Embryonic facial prominence (tissue), 1 donor: ENCODE measurements at regions not wholly inside any gene's neighbourhood (a gene's known extent, or its start where the extent isn't known, plus 50 kb on each side); places are given as distances from the start of the nearest gene placed in this dataset.

Experiments used
- DNase-seq: peaks from one replicate; pipeline ENCODE4 v3.0.0-alpha.2; 2016; ENCODE audit errors: extremely low spot score

DNA sequence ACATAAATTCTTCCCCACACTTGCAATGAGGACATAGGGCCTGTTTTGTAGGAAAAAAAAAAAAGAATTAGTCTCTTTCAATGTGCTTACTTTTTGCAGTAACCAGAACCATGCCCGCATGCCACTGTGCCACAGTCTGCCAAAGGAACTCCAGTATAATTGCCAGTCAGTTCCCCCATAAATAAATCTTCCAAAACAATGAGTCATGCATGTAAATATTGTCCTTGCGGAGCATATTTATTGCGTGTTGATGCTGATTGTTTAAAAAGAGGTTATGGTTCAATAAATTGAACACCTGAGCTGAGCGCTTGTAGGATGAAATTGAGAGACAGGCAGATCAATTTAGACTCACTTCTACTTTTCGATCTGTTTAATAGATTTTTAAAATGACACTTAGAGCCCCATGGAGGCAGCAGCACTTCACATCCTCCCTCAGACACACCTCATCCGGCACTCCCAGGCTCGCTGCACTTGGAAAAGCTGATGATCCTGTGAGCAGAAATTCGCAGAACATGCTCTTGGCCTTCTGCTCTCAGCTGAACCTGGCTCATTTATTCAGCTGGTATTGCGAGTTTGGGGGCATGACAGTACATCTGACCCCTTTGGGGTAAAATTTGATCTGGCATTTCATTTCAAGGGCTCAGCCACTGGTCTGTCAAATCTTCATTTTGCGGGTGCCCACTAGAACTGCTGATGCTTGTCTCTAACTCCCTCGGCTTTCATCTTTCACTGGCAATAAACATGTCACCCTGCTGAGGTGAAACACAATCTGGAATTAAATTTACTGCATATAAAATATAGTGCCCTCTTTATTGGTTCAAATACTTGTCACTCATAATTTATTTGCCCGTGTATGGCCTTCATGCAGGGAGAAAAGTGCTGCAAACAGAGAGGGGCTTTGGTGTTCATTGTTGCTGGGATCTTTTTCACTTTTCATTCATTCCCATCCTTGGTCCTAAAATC is 371.1 kb upstream of the POU3F2 start:
- no peak for DNase-seq

DNA sequence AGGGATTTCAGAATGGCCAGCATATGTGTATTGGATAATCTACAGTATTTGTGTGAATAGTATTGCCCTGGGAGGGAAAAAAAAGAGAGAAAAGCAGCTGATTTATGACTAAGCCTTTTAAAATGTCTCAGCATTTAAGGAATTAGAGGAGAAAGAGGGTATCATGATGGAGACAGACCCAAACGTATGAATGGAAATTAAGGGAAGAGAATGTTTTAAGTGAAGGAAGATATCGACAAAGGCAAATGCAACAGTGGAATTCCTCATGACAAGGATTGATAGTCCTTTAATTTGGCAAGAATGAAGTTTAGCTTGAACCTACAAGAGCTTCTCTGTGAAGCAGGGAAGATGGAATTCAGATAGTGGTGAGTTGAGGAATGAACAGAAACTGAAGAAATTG is 367.3 kb upstream of the POU3F2 start:
- DNase-seq: no peak

DNA sequence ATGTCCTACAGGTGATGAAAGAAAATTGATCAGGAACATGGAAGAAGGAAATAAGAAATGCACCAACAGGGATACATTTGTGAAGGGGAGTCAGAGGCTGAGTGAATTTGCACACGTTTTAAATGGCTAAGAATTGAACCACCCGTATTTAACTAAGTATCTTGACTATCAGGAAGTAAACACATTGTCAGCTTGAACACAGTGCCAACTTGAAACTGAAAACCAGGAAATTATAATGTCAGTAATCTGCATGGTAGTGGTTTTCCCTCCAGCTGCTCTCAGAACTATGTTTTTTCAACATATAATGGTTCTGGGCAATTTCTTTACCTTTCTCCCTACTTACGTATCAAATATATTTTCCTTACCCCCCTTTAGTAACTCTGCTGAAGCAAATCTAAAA is 366.5 kb upstream of the POU3F2 start:
- no peak for DNase-seq

DNA sequence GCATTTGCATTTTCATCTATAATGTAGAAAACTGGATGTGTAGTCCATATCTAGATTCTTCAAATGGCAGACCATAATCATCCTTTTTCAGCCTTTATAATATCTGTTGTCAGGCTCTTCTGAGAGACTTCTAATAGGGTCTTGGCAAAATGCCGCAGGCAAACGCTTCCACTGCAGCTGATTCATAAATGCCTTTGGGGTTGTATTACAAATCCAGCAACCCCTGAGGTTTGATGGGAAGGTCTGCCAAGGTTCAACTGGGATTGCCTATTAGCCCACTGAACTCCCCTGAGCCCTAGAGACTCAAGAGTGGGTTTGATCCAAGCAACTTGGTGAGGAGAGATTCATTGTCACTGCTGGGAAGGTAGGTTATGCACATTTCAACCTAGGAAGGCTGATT is 365.2 kb upstream of the POU3F2 start:
- DNase-seq: no peak

DNA sequence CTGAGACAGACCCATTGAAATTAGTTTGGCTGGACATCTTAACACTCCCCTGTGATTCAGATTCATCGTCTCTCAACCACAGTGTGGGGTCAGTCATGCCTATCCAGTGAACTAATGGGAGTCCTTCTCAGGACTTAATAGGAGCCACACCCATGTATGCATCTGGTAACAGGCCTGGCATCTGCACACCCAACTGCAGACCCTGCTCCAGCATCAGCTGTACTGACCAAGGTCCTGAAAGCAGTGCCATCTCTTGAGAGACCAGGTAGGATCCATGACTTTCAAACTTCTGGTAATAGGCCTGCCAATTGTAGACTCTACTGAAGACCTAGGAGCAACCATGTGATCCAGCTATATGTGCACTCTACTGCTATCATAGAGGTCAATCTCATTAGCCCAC is 363.6 kb upstream of the POU3F2 start:
- DNase-seq: no peak

DNA sequence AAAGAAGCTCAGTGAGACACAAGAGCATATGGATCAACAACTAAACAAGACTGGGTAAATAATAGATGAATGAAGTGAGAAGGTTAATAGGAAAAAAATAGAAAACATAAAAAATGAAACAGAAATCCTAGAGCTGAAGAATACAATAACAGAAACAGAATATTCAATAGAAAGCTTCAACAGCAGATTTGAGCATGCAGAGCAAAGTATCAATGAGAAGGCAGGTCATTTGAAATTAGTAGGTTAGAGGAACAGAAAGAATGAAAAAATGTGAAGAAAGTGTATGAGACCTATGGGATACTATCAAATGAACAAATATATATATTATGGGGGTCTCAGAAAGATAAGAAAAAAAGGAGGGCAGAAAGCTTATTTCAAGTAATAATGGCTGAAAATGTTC is 362.9 kb upstream of the POU3F2 start:
- DNase-seq: no peak

DNA sequence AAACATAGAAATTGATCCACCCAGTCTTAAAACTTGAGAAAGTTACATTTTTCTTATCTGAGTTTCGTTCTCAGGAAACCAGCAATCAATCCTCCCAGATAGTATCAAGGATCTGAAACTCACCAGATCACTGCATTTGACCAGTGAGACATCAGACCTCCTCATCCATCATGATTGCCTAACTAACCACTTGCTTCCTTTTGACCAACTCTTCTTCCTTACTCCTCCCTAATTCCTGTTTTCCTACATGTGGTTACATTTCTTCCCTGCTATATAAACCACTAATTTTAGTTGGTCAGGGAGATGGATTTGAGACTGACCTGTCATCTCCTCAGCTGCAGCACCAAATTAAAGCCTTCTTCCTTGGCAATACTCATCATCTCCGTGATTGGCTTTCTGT is 357.1 kb upstream of the POU3F2 start:
- DNase-seq: no peak

DNA sequence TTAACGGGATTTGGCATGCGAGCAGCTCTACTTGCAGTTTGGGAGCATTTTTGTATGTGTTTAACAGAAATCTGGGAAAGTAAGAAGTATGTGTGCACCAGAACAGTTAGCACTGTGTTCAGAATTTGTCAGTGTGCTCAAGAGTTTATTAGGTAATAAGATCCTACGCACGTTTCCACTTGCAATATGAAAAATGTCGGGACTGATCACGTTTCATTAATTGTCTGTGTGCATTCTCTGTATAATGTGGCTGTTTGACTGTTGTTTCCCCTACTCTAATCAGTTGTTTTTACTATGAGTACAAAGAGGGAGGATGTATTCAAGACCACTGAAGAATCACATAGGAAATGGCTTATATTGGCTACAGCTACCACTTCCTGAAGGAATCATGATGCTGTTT is 349.7 kb upstream of the POU3F2 start:
- DNase-seq: no peak

DNA sequence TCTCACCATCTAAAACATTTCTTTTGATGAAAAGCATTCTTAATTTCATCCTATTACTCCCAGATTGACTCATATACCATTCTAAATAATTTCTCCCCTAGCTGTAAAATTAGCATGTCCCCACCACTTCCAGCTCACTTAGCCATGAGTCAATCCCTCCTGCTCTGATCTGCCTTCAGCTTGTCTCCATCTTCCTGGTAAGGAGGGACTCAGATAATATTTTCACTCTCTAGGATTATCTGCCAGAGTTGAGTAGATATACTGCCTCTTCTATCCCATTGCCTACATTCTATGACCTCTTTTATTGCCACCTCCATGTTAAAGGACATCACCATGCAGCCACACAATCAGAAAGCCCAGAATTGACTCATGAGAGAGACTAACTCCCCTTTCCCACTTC is 348.8 kb upstream of the POU3F2 start:
- no peak for DNase-seq

DNA sequence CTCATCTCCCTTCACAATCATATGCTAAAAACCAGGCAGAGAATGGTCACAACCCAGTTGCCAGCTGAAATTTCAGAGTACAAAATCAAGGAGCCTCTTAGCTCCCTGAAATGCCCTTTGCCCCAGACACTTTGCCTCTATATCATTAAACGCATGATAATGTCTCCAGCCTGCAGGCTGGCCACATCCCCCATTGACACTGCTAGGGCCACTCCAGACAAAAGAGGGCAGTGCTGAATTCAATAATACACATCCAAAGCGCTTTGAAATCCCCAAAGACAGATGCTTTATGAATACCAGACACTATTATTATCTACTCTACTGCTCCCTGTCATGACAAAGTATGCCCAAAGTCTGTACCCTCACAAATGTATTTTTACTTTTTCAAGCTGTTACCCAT is 348.3 kb upstream of the POU3F2 start:
- DNase-seq: no peak

DNA sequence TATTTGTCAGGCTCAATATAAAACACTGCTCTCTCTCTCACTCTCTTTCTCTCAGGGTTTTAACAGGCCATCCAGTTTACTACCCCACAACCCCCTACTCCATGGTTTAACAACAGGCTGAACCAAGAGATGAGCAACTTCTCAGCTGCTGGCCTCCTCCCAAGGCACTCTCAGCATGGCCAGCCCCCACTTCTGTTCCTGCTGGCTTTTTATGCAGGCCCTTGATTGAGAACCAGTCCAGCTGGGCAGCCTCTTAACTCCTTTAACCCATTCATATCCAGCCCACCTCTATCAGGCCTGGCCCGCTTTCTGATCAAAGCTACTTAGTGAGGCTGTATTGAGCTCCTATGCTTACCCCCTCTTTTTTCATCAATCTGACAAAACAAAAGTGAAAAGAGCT is 346.8 kb upstream of the POU3F2 start:
- DNase-seq: no peak

DNA sequence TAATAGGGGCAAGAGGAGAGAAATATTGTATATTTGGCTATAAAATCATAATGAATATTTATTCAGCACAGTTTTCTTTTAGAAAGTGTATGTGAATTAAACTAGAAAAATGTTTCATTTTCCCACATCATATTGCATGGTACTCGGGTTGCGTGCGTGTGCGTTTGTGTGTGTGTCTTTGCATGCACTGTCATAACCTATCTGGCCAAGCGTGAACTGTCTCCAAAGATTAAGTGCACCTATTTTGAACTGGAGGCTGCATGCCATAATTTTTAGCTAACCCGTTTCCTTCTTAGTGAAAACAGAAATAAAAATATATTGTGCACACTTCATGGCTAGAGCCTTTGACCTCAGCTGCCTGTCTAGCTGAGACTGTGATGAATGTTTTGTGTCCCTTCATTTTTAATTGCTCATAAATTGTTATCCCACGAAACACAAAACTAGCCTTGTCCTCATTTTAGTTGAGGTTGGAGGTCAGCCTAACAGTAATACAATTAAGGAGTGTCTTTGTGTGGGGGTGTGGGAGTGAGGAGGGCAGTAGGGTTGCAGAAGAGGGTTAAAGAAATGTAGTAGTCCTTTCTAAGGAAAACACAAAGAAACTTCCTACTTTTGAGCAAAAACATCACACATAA is 336.1 kb upstream of the POU3F2 start:
- DNase-seq: no peak

DNA sequence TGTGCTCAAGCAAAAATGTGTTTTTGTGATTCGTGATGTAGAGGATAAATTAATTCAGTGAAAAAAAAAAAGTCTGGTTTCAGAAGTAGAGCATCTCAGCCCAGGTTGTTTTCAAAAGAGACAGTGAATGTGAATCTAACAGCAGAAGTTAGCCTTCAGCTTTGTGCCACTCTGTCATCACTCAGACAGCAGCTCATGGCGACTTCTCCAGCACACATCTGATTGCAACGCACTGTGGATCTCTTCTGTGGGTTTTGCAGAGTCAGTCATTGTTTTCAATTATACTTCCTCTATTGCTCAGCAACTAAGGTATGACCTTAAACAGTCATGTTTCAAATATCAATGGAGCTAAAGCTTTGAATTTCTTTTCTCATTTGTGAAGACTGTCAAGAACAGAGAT is 335.5 kb upstream of the POU3F2 start:
- DNase-seq: no peak

DNA sequence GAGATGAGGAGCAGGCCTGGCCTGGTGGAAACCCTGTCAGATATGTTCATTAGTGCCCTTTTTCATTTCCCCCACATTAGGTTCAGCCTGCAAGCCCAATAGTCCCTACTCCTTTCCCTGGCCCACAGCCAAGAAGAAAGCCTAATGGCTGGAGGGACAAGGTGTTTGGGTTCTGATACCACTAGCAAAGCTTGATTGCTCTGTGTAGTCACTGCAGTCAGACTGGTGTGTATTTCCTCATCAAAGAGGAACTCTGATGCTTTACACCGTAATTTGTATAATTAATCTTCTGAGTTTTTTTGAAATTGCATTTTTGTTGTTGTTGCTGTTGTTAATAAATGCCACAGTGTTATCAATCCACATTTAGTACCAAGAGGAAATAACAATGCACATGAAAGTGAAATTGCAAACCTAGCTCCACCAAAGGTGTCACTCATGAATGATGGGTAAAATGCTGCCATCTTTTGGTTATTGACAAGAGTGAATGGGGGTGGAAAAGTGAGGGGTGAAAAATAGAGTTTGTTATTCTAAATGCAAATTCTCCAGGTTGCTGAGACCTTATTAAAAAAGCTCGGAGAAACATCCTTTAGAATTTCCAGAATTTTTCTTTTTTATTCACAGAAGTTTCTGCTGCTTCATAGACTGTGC is 320.2 kb upstream of the POU3F2 start:
- DNase-seq: no peak

DNA sequence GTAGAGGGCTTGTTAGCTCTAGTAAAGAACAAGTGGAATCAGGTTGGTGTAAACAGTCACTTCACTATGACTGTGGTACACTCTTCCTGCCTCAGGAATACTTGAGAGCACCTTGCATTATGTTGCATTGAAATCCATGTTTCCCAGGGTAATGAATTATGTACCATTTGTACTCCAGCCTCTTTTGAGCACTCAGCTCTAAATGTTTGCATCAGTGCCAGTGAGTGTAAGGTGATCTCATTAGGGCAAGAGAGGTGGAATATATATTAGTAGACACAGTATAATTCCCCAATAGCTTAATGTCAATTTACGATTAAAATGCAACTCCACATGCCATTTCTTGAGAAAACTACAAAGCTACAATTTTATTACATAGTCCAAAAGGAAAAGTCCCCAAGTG is 319.6 kb upstream of the POU3F2 start:
- DNase-seq: no peak

DNA sequence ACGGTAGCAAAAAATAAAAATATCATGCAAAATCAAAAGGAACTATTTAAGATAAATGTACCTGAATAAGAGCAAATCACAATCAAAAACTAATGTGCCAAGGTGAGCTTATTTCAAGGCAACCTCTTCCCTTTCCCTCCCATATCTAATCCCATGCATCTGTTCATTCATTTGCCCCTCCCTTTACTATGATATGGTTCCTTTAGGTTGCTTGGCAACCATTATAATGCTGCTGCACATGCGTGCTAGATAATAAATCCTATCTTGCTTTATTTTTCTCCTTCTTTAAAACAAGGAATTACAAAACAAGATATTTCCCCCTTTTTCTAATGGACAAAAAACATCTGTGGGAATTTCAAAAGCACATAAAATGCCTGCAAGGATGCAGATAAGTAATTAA is 318.2 kb upstream of the POU3F2 start:
- no peak for DNase-seq

DNA sequence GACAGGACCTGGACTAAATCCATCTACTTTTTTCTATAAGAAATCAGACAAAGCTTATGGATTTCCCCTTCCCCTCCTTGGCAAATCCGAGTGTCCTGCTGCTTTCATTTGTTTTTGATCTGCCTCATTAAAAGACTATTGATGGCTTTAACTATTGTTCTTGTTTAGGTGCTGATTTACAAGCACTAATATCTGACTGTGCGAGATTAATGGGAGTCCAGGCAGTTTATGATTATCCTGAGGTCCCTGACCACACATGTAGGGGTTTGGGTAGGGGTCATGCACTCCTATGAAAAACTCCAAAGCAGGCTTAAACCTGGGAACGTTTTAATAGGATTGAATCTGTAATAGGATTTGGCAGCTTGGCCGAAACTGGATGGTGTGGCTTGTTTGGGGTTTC is 317.5 kb upstream of the POU3F2 start:
- DNase-seq: no peak

DNA sequence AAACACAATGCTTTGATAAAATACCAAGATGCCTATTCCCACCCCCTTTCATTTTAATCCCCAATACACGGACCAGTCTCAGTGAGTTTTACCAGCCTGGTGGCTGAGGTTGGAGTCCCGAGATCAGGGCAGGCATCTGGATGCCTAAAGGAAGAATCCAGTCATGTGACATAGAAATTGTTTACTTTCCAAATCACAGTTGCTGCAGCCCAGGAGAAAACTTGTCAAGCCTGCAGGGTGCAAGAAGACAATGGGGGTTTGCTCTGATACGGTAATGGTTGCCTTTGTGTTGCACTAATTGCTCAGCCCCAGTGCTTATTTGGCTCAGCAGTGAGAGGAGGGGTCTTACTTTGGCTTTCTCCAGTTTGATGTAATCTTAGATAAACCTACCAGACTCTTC is 308.5 kb upstream of the POU3F2 start:
- DNase-seq: no peak

DNA sequence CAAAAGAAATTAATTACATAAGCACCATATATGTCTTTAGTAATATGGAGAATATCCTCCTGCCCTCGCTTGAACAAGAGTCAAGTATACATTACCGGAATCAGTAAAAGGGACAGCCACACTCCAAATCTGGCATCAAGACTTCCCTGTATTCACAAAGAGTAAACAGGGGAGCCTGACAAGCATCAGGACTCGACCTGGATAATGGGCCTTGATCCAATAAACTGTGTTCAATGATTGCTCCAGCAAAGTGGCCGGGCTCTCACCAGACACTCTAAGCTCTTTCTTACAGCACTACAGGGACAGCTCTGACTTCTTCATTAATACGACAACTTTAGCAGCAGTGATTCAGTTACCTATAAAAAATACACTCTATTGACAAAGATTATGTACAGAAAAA is 307.9 kb upstream of the POU3F2 start:
- DNase-seq: no peak

DNA sequence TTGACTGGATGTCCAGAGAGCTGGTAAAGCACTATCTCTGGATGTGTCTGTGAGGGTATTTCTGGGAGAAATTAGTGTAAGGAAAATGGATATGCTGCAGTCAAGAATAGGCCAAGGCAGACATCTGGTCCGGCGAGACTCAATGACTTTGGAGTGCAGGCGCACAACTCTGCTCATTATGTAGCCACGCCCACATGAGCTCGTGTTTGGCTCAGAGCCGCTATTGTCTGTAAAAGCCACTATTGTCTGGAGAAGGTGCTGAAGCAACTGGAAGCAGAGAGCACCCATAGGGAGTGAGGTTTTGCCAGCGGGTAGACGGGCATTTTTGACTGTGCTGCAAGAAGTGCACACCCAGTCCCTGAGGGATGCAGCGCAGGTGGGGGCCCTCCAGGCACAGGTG is 305.0 kb upstream of the POU3F2 start:
- DNase-seq: no peak

DNA sequence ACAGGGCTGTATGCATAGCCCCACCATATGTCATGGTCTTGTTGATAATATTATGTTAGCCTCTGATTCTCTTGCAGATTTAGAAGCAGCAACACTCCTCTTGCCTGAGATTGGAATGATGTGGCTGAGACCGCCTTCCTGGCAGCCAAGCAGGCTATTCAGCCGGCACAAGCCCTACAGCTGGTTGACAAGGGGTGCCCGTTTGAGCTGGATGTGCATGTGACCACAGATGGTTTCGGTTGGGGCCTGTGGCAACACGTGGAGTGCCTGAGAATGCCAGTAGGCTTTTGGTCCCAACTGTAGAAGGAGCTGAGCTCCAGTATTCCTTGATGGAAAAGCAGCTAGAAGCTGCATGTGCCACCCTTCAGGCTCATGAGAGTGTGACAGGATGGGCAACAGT is 303.6 kb upstream of the POU3F2 start:
- no peak for DNase-seq

DNA sequence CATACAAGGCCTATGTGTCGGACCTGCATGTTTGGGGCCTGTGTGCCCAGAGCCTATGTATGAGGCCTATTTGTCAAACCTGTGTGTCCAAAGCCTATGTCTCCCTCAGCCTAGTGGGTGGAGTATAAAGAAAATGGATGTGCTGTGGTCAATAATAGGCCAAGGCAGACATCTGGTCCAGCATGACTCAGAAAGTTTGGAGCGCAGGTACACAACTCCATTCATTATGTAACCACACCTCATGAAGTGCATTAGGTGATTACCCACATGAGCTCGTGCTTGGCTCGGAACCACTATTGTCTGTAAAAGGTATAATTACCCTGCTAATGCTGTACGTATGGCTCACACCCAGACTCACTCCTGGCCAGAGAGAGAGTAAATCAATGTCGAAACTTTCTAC is 302.4 kb upstream of the POU3F2 start:
- DNase-seq: no peak

DNA sequence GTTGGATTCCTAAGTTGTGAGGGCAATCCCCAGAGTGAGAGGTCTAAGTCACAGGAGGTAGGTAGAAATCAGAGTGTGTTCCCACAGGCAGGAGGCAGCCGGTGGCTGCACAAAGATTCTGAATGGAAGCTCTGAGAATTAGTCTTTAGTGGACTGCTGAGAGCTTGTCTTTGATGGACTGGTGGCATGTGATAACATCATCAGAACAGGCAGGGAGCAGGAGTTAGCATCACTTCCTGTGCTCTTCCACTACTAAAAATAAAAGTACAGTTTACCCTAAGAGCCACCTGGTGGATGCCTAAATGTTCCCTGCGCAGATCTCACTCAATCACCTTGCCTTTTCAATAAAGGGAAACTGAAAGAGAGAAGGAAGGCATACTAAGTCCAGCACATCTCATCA is 294.6 kb upstream of the POU3F2 start:
- no peak for DNase-seq
